ENCODE measurements at regions not wholly inside any gene's neighbourhood (a gene's known extent, or its start where the extent isn't known, plus 50 kb on each side); places are given as distances from the start of the nearest gene placed in this dataset.
"Not testable (repeated sequence)": the region's sequence is repeated elsewhere in the genome, so short reads cannot be mapped to it uniquely, and the experiment has no call there.

DNA sequence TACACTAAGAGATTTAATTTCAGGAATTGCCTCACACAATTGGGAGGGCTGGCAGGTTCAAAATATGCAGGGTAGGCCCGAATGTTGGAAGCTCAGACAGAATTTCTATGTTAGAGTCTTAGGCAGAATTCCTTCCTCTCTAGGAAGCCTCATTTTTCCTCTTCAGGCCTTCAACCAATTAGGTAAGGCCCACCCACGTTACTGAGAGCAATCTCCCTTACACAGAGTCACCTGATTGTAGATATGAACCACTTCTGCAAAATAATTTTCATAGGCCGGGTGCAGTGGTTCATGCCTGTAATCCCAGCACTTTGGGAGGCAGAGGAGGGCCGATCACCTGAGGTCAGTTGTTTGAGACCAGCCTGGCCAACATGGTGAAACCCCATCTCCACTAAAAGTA is 50.2 kb upstream of the HIVEP1 start:
- DNase-seq (ENCODE audit: low read depth), result no peak

- no peak for DNase-seq (ENCODE audit: low read depth)
Observed at GRCh38 chr6:11960909-11961779, 51.0 kb upstream of the HIVEP1 start.

- no peak for DNase-seq (ENCODE audit: low read depth)
Observed at GRCh38 chr6:11956781-11957180, 55.3 kb upstream of the HIVEP1 start.

DNA sequence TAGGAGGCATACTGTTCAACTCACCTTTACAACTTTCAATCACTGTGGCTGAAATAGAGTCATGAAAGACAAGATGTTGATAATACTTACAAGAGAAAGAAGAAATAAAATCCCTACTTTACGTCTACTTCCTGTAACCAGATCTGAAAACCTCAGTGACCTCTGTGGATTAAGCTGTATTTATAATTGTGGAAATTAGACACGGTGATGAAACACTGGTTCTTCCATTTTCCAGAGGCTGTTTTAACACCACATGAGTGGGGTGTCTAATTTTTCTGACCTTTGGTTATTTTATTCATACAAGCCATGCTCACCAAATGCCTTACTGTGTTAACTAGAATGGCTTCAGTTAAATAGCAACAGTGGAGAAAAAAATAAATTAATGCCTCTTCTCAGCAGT is 58.5 kb upstream of the HIVEP1 start:
- no peak for DNase-seq (ENCODE audit: low read depth)

DNA sequence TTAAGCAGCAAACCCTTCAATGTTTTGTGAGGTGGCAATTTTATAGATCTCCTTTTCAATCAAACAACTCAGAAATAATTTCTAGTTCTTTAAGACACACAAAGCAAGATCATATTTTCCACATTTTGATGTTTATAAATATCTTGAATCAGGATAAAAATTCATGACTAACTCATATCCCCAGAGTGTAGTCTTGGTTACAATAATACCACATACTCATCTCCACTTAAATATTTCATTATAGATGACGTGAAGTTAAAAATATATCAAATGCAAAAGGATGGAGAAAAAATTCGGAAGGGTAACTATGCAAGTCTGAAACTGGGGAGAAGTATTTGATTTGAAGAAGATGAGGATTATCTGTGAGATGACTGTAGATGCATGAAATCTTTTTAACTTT is 59.8 kb upstream of the HIVEP1 start:
- no peak for DNase-seq (ENCODE audit: low read depth)

DNA sequence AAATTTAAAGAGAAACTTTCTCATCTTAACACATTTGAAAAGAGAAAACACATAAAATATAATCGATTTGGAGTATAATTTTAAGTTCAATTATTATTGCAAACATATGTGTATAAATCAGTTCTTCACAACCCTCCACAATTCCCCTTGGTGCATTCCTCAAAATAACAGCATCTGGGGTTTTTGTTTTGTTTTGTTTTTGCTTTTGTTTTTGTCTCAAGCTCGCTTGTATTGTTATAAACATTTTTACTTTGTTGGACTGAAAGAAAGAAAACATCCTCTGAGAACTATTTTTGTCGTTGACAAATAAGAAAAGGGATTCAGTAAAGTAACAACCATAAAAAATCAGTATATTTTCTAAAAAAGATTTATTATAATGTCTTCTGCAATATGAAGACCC is 60.2 kb upstream of the HIVEP1 start:
- DNase-seq (ENCODE audit: low read depth), result no peak

GRCh38 chr6:11950109-11950508 is 62.0 kb upstream of the HIVEP1 start:
- no peak for DNase-seq (ENCODE audit: low read depth)

GRCh38 chr6:11947575-11947974 is 64.5 kb upstream of the HIVEP1 start:
- DNase-seq (ENCODE audit: low read depth), result no peak

DNA sequence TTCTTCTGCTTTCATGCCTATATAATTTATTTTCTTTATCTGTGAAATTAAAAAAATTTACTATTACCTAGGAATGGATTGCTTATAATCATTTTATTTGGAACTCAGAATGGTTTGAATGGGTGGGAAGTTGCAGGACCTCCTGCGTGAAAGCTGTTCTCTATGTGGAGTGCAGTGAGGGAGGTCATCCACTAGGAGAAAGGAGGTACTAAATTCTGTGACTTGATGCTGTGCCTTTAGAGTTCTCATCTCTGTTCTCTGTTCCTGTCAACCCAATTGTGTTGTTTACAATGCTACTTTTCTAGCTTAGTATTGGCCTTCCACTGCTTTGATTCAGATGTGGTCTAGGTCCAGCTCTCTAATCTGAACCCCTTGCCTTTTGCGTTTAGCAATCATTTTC is 65.0 kb upstream of the HIVEP1 start:
- DNase-seq (ENCODE audit: low read depth), result no peak

DNA sequence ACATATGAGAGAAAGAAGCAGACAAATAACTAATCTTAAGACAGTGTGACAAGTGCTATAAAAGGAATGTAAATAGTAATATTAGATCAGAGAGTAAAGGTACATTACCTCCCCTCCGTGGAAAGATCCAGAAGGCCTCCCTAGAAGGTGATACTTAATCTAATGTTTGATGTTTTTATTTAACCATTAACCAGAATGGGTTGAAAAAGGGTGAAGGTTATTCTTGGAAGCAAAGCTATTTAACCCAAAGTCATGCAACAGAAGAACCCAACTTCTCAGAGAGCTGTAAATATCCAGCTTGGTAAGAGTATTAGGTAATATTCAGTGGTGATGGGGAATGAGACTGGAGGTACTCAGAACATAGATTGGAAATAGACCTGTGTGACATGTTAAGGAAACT is 68.0 kb upstream of the HIVEP1 start:
- DNase-seq (ENCODE audit: low read depth), result no peak

DNA sequence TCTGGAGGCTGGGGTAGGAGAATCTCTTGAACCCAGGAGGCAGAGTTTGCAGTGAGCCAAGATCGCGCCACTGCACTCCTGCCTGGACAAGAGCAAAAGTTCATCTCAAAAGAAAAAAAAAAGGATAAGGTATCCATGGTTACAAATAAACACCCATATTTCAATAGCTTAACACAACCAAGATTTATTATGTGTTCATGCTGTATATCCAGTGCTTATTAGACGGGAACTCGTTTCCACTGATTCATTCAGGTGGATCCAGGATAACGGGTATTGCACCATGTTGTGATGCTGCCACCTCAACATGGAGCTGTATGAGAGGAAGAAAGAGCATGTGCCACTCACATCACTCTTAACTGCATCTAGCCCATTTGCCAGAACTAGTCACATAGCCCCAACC is 69.1 kb upstream of the HIVEP1 start:
- no peak for DNase-seq (ENCODE audit: low read depth)

GRCh38 chr6:11942185-11942864 is 69.8 kb upstream of the HIVEP1 start:
- no peak for DNase-seq (ENCODE audit: low read depth)

DNA sequence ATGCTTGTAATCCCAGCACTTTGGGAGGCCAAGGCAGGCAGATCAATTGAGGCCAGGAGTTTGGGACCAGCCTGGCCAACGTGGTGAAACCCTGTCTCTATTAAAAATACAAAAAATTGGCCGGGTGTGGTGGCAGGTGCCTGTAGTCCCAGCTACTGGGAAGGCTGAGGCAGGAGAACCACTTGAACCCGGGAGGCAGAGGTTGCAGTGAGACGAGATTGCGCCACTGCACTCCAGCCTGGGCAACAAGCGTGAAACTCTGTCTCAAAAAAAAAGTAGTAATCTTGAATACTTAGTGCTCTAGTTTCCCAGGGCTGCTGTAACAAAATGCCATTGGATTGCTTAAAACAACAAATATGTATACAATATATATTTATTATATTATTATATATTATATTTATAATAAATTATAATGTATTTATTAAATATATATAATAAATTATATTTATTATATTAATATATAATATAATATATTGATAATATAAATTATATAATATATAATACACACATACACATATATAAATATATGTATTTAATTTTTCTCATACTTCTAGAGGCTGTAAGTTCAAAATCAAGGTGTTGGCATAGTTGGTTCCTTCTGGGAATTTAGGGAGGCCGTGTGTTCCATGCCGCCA is 71.5 kb upstream of the HIVEP1 start:
- not testable (repeated sequence) for DNase-seq (ENCODE audit: low read depth)

DNA sequence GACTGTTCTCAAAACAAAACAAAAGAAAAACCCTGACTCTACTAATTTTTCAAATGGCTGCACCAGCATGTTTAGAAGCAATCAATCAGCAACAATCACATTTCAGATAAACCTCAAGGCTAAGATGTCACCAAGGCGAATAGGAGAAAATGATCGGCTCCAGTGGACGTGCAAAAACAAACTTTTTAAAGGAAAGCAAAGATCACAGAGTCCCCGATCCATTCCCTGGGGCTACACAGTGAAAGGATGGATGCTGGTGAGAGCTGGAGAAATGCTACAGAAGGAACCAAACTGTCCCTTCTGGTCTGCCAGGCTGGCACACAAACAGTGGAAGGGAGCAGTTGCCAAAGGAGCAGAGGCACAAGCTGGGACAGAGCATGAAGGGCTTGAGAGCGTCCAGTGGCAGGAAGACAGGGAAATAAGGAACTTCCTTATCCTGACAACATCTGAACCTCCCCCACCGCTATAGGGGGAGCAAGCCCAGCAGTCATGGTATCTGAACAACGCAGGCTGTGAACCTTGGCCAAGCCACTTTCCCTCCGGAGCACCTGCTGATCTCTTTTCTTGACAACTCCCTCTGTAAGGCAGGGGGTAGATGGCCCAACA is 73.7 kb upstream of the HIVEP1 start:
- DNase-seq (ENCODE audit: low read depth), result no peak

GRCh38 chr6:11934638-11935037 is 77.5 kb upstream of the HIVEP1 start:
- no peak for DNase-seq (ENCODE audit: low read depth)

- not testable (repeated sequence) for DNase-seq (ENCODE audit: low read depth)
Observed at GRCh38 chr6:11932892-11933291, 79.2 kb upstream of the HIVEP1 start.

DNA sequence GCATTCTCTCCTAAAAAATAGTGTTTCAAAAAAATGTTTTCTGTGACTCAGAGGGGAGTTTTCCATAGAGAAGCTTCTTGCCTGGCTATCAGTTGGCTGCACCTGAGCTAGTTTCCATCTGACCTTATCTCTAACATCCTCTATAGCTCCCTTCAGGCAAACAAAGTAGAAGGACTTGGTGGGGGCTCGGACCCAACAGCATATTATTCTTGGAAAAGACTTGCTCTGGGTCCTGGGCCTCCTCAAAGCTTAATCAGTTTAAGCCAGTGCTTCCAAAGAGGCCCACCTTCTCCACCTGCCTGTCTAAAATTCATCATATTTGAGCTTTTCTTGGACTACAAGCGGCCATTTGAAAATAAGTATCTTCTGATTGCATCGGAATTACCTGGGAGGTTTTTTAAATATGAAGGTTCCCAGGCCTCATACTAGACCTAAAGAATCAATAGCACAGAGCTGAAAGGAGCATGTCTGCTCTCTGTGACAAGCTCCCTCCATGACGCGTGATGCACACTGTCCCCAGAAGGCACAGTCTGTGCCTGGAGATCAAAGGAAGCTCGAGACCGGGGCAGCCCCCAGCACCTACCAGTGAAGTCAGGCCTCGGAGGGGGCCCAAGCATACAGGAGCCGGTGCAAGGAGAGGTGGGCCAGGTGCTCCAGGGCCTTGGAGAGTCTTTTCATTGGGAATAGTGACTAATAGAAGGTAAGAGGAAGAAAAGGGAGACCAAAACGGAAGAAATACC is 80.6 kb upstream of the HIVEP1 start:
- no peak for DNase-seq (ENCODE audit: low read depth)

DNA sequence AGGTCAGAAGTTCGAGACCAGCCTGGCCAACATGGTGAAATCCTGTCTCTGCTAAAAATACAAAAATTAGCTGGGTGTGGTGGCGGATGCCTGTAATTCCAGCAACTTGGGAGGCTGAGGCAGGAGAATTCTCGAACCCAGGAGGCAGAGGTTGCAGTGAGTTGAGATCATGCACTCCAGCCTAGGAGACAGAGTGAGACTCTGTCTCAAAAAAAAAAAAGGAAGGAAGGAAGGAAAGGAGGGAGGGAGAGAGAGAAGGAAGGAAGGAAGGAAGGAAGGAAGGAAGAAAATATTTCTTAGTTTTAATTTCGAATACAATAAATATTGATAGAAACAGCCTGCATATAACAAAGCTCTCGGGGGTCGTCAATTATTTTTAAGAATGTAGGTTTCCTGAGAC is 81.3 kb upstream of the HIVEP1 start:
- not testable (repeated sequence) for DNase-seq (ENCODE audit: low read depth)

- no peak for DNase-seq (ENCODE audit: low read depth)
Observed at GRCh38 chr6:11930240-11930639, 81.9 kb upstream of the HIVEP1 start.

DNA sequence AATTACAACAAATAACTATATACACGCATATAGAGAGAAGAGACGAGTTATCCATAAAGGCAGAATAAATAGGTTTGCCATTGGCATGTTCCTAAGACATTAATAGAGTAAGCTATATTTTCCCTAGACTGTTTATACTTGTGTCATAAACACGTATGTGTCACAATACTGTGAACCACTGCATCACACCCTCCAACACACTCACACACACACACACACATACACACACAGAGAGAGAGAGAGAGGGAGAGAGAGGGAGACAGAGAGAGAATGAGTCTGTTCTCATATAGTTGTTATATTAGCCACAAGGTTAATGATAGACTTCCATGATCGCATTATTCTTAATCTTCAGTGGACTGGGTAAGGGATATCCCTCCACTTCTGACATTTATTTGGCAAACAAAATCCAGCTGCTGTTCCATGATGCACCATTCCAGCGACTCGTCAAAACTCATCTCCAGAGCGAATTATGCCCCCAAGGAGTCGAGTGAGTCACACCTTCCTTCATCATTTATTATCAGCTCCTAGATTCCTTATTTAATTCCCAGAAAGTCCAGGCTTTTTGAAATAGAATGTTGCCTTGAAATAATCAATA is 82.8 kb upstream of the HIVEP1 start:
- DNase-seq (ENCODE audit: low read depth), result no peak

DNA sequence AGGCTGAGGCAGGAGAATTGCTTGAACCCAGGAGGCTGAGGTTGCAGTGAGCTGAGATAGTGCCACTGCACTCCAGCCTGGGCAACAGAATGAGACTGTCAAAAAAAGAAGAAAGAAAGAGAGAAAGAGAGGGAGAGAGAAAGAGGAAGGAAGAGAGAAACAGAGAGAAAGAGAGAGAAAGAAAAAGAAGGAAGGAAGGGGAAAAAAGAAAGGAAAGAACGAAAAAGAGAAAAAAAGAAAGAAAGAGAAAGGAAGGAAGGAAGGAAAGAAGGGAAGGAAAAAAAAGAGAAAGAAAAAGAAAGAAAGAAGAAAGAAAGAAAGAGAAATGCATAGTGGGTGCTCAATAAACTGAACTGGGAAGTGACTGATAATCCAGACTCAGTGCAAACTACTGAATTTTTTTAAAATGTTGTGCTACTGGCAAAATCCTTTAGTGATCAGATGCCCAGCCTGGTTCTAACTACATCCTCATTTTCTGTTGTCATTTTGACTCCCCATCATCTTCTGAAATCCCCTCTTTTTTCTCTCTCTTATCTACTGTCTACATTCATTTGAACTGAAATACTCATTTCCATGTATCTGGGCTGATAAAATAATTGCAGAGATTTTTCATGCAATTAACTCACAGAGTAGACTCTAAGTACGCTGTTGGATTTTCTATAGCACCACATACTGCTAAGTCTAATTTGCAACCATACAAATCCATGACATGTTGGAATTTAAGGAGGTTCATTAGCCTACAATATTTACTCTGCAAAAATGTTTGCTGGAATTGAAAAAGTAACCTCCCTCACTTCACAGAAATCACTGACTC is 85.3 kb upstream of the HIVEP1 start:
- no peak for DNase-seq (ENCODE audit: low read depth)
